AG08395 (cell line): ENCODE measurements at regions not wholly inside any gene's neighbourhood (a gene's known extent, or its start where the extent isn't known, plus 50 kb on each side); places are given as distances from the start of the nearest gene placed in this dataset.
"Not testable (repeated sequence)": the region's sequence is repeated elsewhere in the genome, so short reads cannot be mapped to it uniquely, and the experiment has no call there.

Experiments
- DNase-seq: peaks from one replicate; pipeline ENCODE4 v3.0.0; 2012; ENCODE audit warnings: mixed read lengths, low spot score

DNA sequence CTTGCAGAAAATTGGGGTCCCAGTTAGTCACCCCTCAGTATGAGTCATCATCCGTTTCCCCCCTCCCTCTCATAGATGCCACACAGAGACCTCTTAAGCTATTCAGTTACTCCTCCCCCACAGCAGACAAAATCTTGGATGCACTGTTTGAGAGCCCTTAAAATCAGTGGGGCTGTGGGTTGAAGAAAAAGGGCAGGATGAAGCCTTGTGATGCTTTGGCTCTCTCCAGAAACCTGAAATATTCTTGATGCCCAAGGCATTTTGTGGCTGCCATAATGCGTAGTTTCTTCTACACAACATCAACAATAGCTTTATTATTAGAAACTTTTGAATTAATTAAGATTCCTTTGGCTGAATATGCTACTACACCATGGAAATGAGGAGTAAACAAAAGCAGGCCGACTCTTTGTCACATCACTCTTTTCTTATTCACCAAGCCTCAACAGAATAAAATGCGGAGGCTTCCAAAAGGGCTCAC, 133.8 kb downstream of the MRPS30 start:
- DNase-seq = no peak

DNA sequence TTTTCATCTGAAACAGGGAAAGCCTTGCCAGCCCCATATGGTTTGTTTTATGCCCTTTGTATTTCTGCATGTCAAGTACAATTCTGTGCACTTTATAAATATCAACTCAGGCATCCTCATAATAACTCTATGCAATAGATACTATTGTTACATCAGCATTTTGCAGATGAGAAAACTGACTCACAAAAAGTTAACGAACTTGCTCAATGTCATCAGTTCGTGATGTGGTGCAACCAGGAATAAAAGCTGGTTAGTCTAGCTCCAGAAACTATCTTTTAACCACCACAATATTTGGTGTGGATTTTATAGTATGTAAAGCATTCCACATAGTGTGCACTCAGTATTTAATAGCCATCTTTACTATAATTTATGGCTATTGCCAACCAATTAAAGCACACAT, 134.9 kb downstream of the MRPS30 start:
- DNase-seq = peak; percentile 1

DNA sequence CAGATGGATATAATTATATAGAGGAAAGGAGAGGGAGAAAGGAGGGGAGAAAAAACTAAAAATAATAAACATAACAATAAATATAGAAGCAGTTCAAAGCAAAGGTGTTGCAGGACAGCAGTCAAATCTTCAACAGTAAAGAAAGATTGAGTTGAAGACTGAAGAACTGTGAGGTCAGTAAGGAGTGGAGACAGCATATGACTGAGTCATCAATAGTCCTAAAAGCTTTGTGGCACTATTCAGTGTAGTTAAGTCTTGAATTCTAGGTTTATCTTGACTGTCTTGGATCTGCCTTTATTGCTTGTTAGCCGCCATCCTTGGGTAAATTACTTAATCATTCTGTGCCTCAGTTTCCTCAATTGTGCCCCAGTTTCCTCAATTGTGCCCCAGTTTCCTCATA, 137.0 kb downstream of the MRPS30 start:
- no peak for DNase-seq

DNA sequence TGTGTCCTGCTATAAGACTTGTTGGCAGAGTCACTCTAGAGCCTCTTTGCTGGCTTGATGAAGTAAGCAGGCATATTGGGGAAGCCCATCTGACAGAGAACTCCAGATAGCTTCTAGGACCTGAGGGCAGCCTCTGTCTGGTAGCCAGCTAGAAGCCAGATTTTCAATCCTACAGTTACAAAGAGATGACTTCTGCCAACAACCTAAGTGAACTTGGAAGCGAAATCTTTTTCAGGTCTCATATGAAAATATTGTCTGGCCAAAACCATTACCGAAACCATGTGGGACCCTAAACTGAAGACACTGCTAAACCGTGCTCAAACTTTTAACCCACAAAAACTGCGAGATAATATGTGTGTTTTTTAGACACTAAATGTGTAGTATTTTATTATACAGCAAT, 140.9 kb downstream of the MRPS30 start:
- DNase-seq = no peak

DNA sequence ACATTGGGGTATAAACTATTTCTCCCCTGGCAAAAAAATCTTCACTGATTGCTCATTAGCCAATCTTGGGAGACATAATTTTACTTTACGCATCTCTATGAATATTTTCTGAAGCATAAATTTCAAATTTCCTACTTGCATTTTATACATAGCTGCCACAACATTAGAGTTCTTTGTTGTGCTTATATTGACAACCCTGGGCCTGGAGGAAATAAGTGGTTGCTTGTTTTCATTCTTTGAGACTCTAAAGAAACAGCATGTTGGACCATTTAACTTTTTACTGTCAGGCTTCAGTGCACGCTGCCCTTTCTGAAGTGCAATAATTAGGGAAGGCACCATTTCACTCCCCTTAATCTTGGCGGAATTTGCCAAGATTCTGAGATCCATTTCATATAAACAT, 142.6 kb downstream of the MRPS30 start:
- no peak for DNase-seq

DNA sequence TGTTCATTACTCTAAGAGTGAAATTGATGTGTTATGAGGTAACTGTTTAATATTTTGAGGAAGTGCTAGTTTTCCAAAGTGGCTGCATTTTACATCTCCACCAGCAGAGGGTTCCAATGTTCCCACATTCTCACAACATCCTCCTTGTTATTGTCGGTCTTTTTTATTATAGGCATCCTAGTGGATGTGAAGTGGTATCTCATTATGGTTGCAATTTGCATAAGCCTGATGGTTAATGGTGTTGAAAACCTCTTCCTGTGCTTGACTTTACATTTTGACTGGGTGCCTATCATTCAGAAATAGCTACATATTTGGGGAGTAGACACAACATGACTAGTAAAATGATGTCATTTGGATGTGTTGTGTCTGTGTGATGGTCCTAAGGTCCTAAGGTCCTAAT, 143.6 kb downstream of the MRPS30 start:
- peak; percentile 36 for DNase-seq

DNA sequence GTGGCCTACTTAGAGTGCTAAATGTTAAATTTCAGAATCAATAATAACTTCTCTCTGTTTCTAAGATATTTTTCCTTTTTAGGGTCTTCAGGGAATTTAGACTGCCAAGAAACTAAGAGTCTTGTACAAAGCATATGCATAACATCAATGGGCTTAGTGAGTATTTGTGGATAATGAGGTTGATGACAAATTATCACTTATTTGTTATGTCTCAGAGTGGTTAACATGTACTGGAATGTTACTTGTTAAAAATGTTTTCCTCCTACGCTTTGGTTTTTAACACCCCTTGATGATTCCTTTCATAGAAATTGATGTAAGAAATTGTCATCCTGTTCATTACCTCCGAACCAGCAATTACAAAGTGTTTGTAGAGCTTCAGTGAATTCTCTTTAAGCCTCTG, 144.3 kb downstream of the MRPS30 start:
- no peak for DNase-seq

DNA sequence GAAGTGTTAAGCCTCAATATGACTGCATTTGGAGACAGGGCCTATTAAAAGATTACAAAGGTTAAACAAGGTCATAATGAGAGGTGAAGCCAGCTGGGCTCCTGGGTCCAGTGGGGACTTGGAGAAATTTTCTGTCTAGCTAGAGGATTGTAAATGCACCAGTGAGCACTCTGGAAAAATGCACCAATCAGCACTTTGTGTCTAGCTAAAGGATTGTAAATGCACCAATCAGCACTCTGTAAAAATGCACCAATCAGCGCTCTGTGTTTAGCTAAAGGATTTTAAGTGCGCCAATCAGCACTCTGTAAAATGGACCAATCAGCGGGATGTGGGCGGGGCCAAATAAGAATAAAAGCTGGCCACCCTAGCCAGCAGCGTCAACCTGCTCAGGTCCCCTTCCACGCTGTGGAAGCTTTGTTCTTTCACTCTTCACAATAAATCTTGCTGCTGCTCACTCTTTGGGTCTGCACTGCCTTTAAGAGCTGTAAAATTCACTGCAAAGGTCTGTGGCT, 150.3 kb downstream of the MRPS30 start:
- not testable (repeated sequence) for DNase-seq

DNA sequence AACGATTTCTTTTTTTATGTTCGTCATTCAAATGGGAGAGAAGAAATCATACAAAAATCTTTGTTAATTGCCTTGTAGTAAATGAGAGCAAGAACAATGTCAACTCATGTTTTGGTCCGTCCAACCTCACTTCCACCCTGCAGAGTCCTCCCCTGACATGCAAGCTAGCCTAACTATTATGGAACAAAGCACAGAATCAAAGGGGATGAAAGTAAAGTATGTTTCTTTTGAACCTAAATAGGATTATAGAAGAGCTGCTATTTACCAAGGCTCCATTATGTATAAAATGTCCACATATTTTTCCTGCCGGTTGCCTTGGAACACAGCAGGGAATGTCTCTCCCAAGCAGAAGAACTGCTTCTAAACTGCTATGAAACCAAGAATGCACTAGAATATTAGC, 161.1 kb downstream of the MRPS30 start:
- DNase-seq = no peak

DNA sequence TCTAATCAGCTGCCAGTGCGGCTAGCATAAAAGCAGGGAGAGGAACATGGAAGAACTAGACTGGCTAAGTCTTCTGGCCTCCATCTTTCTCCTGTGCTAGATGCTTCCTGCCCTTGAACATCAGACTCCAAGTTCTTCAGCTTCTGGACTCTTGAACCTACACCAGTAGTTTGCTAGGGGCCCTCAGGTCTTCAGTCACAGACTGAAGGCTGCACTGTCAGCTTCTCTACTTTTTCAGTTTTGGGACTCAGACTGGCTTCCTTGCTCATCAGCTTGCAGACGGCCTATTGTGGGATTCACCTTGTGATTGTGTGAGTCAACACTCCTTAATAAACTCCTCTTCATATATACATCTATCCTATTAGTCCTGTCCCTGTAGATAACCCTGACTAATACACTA, 162.2 kb downstream of the MRPS30 start:
- not testable (repeated sequence) for DNase-seq

DNA sequence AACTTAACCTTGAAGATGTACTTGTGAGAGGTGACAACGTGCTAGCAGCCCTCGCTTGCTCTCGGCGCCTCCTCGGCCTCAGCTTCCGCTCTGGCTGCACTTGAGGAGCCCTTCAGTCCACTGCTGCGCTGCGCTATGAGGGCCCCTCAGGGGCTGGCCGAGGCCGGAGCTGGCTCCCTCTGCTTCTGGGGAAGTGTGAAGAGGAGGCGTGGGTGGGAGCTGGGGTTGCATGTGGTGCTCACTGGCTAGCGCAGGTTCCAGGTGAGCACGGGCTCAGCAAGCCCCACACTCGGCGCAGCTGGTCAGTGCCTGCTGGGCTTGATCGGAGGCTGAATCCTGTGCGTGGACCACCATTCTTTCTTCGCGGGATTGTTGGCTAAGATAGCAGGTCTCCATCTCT, 166.1 kb downstream of the MRPS30 start:
- no peak for DNase-seq

DNA sequence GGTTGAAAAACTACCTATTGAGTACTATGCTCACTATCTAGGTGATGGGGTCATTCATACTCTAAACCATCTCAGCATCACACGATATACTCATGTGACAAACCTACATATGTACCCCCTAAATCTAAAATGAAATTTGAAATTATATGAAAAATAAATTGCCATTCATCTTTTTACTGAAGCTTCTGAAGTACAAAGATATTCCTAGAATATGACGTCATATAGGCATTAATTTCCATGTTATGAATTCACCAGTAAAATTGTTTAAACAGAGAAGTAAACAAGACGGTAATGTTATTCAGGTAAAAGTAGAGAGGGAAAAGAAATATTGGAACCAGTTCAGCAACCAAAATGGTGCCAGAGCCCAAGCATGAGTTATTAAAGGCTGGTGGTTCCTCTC, 173.0 kb downstream of the MRPS30 start:
- no peak for DNase-seq

DNA sequence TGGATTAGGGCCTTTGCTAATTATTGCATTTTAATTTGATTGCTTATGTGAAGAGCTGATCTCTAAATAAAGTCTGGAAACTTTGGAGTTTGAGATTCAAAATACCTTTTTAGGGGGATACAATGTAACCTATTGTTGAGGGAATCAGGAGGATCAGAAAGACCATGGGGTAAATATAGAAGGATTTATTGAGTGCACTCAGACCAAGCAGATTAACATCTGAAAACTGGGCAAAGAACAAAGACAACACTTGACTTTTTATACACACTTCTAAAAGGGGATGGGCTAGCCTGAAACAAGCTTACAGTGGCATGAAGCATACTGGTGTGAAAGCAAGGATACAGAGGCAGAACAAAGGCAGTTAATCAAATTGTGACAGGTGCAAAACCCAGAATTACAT, 174.3 kb downstream of the MRPS30 start:
- no peak for DNase-seq

DNA sequence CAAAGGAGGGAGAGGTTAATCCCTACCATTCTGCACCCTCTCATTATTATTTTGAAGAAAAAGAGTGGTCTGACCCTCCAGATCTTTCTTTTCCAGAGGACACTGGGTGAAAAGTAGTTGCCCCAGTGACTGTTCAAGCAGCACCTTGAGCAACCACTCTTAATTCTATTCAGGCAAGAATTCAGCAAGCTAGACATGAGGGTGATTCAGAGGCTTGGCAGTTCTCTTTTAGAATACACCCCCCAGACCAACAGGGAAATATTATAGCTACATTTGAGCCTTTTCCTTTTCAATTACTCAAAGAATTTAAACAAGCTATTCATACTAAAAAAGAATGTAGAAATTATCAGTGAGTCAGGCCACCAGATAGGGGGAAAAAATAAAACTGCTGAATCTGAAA, 178.3 kb downstream of the MRPS30 start:
- DNase-seq = no peak

DNA sequence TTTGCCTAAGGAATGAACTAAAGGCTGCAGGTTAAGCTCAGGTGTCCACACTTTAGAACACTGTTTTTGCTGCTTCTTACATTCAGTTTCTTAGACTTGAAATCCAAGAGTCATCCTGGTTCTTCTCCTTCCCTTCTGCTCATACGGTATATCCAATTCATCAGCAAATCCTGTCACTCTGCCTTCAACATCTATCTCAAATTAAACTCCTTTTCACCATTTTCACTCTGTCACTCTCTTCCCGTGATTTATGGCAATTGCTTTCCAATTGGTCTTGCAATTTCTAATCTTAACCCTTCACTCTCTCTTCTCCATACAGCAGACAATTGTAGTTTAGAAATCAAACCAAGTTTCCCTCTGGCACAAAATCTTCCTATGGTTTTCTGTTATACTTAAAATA, 182.9 kb downstream of the MRPS30 start:
- no peak for DNase-seq

DNA sequence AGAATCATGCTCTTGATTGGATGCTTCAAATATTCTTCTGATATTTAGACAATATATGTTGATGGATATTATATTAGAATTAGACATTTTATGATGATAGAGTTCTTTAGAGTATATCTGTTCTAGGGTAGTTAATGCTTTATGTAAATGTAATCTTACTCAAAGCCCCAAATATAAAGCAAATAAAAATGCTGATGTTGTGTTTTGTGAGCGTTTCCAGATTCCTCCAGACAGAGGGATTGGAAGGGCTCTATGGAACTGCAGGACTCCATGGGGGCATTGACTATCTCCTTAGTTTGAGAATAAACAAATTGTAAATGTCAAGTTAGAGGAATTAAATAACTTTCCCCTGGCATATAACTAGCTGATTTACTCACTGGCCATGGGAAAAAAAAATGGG, 184.5 kb downstream of the MRPS30 start:
- no peak for DNase-seq

DNA sequence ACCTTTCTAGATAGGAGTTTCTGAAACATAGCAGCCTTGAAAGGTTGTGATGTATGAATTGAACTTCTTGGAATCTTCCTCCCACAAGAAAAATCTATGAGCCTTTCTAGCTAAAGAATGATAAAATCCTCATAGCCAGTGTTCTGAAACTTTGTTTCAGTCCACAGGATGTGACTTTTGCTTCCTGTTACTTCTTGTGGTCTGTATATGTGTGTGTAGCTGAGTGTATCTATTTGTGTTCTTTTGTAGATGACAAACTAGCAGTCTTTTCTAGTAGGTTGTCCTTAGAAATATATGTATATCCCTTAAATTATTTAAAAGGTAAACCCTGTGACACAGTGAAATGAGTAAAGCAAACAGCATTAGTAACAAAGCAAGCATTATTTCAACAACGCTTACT, 188.8 kb downstream of the MRPS30 start:
- DNase-seq = no peak

DNA sequence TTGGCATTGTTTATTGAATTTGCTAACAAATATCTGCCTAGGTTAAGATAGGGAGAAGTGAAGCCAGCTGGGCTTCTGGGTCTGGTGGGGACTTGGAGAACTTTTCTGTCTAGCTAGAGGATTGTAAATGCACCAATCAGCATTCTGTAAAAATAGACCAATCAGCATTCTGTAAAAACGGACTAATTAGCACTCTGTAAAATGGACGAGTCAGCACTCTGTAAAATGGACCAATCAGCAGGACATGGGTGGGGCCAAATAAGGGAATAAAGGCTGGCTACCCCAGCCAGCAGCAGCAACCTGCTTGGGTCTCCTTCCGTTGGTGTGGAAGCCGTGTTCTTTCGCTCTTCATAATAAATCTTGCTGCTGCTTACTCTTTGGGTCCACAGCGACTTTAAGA, 198.4 kb downstream of the MRPS30 start:
- not testable (repeated sequence) for DNase-seq

DNA sequence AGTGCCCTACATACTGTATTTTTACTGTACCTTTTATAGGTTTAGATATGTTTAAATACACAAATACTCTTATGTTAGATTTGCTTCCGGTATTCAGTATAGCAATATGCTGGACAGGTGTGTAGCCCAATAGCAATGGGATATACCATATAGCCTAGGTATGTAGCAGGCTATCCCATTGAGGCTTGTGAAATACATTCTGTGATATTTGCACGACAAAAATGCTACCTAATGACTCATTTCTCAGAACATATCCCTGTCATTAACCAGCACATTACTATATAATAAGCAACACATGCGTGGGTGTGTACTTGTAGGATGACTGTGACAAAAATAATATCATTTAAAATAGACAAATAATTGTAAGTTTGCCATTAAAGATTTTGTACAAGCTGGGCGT, 208.8 kb downstream of the MRPS30 start:
- no peak for DNase-seq

DNA sequence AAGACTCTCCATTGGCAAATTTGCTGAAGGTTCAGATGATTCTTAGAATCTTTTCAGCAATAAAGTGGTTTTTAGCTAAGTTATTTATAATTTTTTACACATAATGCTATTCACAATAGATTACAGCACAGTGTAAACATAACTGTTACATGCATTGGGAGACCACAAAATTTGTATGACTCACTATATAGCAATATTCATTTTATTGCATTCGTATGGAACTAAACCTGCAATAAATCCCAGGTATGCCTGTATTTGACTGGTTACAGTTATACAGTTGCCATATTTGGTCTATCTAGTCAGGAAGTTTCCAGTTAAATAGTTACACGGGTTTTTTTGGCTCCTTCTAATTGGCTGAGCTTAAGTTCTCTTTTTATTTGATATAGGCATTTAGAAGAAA, 220.8 kb downstream of the MRPS30 start:
- no peak for DNase-seq

DNA sequence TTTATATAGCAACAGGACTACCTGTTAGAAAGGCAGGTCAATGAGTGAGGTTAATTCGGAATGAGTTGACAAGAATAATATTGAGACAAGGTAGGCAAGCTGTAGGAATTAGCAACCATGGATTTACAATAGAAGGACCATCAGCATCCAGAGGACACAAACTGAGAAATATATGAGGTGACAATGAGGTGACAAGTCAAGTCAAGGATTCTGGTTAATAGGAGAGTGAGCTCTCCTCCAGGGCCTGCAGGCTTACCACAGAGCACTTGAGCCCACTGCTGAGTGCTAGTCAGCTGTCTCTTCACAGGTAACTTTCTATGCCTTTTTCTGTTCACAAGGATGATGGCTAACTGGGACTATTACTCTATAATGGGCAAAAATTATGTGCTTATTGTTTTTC, 227.2 kb downstream of the MRPS30 start:
- DNase-seq = no peak

DNA sequence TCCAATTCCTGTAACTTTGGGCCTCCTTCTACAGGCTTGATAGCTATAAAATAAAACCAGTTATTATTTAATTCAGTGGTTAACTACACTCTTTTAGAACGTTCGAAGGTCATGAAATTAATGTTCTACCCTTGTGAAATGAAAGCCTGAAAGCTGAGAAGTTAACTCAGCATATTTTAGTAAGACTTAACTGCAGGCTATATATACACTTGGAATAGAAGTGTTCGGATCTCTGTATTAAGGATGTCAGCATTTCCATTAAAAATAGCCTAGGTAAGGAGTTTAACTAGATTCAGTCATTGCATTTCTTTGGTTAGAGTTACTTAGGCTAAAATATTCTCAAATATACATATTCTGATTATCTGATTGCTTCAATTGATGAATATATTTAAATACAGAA, 229.2 kb downstream of the MRPS30 start:
- DNase-seq = no peak

DNA sequence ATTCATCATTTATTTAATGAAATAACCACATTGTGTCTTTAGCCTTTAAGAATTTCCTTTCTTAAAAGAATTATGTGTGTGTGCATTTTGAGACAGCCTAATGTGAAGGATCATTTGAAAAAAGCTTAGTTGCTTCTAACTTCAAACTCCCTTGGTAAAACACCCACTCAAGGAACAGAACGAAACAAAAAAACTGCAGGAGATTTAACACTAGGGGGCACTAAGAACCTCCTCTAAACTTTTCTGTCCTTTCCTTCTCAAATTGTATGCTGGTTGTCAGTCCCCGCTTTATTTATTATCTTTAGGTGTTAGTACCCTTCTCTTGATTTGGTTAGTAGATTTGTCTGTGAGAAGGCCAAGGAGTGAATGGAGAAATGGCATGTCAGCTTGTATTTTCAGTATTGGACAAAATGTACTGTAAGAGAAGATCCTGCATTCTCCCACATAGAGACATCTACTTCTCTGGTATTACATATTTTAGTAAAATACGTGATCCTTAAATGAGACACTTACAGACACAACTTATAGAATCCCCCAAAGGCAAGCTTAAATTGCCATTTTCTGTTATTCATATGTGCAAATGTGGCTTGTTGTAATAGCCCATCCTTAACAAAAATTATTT, 229.7 kb downstream of the MRPS30 start:
- DNase-seq = peak; percentile 33

DNA sequence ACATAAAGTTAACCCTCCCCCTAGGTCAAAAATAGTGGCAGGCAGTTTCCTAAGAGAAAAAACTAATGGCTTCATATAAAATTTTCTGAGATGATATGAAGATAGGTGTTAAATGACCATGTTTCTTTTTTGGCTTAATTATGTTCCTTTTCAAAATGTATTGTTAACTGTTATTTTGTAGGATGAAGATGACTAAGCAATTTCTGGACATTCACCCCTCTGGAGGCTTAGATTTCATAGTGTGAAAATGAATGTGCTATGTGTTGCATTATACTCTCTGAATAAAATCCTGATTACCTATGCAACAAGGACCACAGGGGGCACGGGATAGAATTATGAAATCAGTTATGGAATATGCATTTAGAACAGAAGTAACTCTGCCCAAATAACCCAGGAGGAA, 233.5 kb downstream of the MRPS30 start:
- DNase-seq = no peak

DNA sequence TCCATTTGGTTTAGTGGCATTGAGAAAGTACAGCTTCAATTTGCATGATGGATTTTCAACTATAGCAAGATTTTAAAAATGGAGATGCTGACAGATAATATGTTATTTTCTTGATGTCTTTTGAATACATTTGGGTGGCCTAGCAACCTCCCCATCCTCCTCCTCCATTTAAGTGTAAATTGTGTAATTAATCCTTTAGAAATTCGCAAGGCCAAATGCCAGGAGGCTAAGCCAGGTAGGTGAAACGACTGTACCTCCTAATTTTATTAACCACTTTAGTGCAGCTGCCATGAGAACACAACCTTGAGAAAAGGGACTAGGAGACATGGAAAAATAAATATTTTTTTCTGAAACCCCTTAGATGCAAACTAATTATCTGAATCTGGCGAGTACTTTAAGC, 248.8 kb downstream of the MRPS30 start:
- DNase-seq = no peak
